OCI-LY7 (cell line): ENCODE measurements at regions not wholly inside any gene's neighbourhood (a gene's known extent, or its start where the extent isn't known, plus 50 kb on each side); places are given as distances from the start of the nearest gene placed in this dataset.

ENCODE experiments used
- EZH2phosphoT487 ChIP-seq: fragments of 200-600 bp; sonication (generic); IDR thresholded peaks from 2 replicates; pipeline ENCODE4 v1.6.1; 2018; ENCODE audit warnings: low read depth, borderline replicate concordance, mild to moderate bottlenecking, mixed run types, antibody characterized with exemption, low read length, moderate library complexity, mixed read lengths
- TF ChIP-seq, protein P1 (sequence below): fragments of 200-600 bp; sonication (generic); conservative IDR thresholded peaks from 2 replicates; pipeline ENCODE4 v1.5.1; 2014; ENCODE audit warnings: mild to moderate bottlenecking, antibody characterized with exemption, low read length, moderate library complexity, mixed read lengths

DNA sequence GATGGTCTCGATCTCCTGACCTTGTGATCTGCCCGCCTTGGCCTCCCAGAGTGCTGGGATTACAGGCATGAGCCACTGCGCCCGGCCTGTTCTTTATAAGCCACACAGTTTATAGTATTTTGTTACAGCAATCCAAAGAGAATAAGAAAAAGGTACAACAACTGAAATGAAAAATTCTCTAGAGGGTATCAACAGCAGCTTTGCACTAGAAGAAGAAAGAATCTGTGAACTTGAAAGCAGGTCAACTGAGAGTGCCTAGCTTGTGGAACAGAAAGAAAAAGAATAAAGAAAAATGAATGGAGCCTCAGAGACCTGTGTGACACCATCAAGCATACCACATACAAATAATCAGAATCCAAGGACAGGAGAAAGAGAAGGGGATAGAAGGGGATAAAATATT, 66.8 kb upstream of the CTLA4 start:
- no peak for TF ChIP-seq EZH2phosphoT487
- TF ChIP-seq, protein P1, sequence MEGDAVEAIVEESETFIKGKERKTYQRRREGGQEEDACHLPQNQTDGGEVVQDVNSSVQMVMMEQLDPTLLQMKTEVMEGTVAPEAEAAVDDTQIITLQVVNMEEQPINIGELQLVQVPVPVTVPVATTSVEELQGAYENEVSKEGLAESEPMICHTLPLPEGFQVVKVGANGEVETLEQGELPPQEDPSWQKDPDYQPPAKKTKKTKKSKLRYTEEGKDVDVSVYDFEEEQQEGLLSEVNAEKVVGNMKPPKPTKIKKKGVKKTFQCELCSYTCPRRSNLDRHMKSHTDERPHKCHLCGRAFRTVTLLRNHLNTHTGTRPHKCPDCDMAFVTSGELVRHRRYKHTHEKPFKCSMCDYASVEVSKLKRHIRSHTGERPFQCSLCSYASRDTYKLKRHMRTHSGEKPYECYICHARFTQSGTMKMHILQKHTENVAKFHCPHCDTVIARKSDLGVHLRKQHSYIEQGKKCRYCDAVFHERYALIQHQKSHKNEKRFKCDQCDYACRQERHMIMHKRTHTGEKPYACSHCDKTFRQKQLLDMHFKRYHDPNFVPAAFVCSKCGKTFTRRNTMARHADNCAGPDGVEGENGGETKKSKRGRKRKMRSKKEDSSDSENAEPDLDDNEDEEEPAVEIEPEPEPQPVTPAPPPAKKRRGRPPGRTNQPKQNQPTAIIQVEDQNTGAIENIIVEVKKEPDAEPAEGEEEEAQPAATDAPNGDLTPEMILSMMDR = no peak
